SK-N-SH treated with all-trans-retinoic acid at 6 μM for 48 hours (cell line): ENCODE measurements at regions not wholly inside any gene's neighbourhood (a gene's known extent, or its start where the extent isn't known, plus 50 kb on each side); places are given as distances from the start of the nearest gene placed in this dataset.

Source experiments
- ATAC-seq: fragments of 200-7000 bp; cut with Tn5 transposase; 3 replicates; pipeline ENCODE4 v1.9.1; 2020; ENCODE audit warnings: mild to moderate bottlenecking, moderate library complexity
- ARNTL ChIP-seq: fragments of 450-650 bp; formaldehyde crosslinking; IDR thresholded peaks from 2 replicates; pipeline ENCODE4 v1.5.0; 2020; ENCODE audit warnings: low read depth, mild to moderate bottlenecking, moderate library complexity, borderline replicate concordance
- BACH2 ChIP-seq: fragments of 250-450 bp; sonication (Bioruptor Pico); IDR thresholded peaks from 2 replicates; pipeline ENCODE4 v1.9.0; 2021; ENCODE audit warnings: mild to moderate bottlenecking, borderline replicate concordance
- CSDC2 ChIP-seq: fragments of 250-450 bp; sonication (Bioruptor Pico); IDR thresholded peaks from 2 replicates; pipeline ENCODE4 v1.5.0; 2020; ENCODE audit warnings: mild to moderate bottlenecking, moderate library complexity
- CSRNP3 ChIP-seq: fragments of 250-450 bp; sonication (Bioruptor Pico); IDR thresholded peaks from 2 replicates; pipeline ENCODE4 v1.5.1; 2021; ENCODE audit warnings: mild to moderate bottlenecking, moderate library complexity
- ESRRG ChIP-seq: fragments of 250-450 bp; sonication (Bioruptor Pico); IDR thresholded peaks from 2 replicates; pipeline ENCODE4 v1.6.1; 2021; ENCODE audit warnings: mild to moderate bottlenecking
- GLIS3 ChIP-seq: fragments of 250-450 bp; sonication (Bioruptor Pico); IDR thresholded peaks from 2 replicates; pipeline ENCODE4 v1.5.0; 2020; ENCODE audit warnings: mild to moderate bottlenecking, moderate library complexity
- ISL1 ChIP-seq: fragments of 250-450 bp; sonication (Bioruptor Pico); IDR thresholded peaks from 2 replicates; pipeline ENCODE4 v2.1.2; 2022; ENCODE audit warnings: mild to moderate bottlenecking, moderate library complexity
- OSR1 ChIP-seq: fragments of 250-450 bp; sonication (Bioruptor Pico); IDR thresholded peaks from 2 replicates; pipeline ENCODE4 v1.8.0; 2022; ENCODE audit warnings: moderate library complexity, mild to moderate bottlenecking, inconsistent platforms
- POU6F1 ChIP-seq: fragments of 250-450 bp; sonication (Bioruptor Pico); IDR thresholded peaks from 2 replicates; pipeline ENCODE4 v1.8.0; 2021; ENCODE audit warnings: low read depth, mild to moderate bottlenecking, moderate library complexity, borderline replicate concordance
- RARB ChIP-seq: fragments of 250-450 bp; sonication (Bioruptor Pico); IDR thresholded peaks from 2 replicates; pipeline ENCODE4 v1.8.0; 2021; ENCODE audit warnings: mild to moderate bottlenecking, moderate library complexity
- SNAI2 ChIP-seq: fragments of 250-450 bp; sonication (Bioruptor Pico); IDR thresholded peaks from 2 replicates; pipeline ENCODE4 v1.5.0; 2020; ENCODE audit warnings: mild to moderate bottlenecking, moderate library complexity
- TCF4 ChIP-seq: fragments of 250-450 bp; sonication (Bioruptor Pico); IDR thresholded peaks from 2 replicates; pipeline ENCODE4 v1.8.0; 2021; ENCODE audit warnings: mild to moderate bottlenecking, moderate library complexity, borderline replicate concordance
- TOX ChIP-seq: fragments of 250-450 bp; sonication (Bioruptor Pico); IDR thresholded peaks from 2 replicates; pipeline ENCODE4 v1.8.0; 2021; ENCODE audit warnings: mild to moderate bottlenecking, moderate library complexity, borderline replicate concordance
- TSHZ2 ChIP-seq: fragments of 250-450 bp; sonication (Bioruptor Pico); IDR thresholded peaks from 2 replicates; pipeline ENCODE4 v1.5.0; 2020; ENCODE audit warnings: mild to moderate bottlenecking, moderate library complexity
- ZC3H10 ChIP-seq: fragments of 250-450 bp; sonication (Bioruptor Pico); IDR thresholded peaks from 2 replicates; pipeline ENCODE4 v1.5.1; 2021; ENCODE audit warnings: mild to moderate bottlenecking, moderate library complexity
- ZFP3 ChIP-seq: fragments of 250-450 bp; sonication (Bioruptor Pico); IDR thresholded peaks from 2 replicates; pipeline ENCODE4 v1.5.0; 2020; ENCODE audit warnings: mild to moderate bottlenecking, moderate library complexity
- ZFP30 ChIP-seq: fragments of 450-650 bp; formaldehyde crosslinking; IDR thresholded peaks from 2 replicates; pipeline ENCODE4 v1.5.0; 2022; ENCODE audit warnings: mild to moderate bottlenecking, moderate library complexity
- ZNF565 ChIP-seq: fragments of 450-650 bp; formaldehyde crosslinking; conservative IDR thresholded peaks from 2 replicates; pipeline ENCODE4 v1.5.0; 2020; ENCODE audit warnings: low read depth, mild to moderate bottlenecking, moderate library complexity
- ZNF70 ChIP-seq: fragments of 450-650 bp; formaldehyde crosslinking; IDR thresholded peaks from 2 replicates; pipeline ENCODE4 v1.5.0; 2020; ENCODE audit warnings: mild to moderate bottlenecking, moderate library complexity
- TF ChIP-seq, protein P1 (sequence below): fragments of 250-450 bp; sonication (Bioruptor Pico); IDR thresholded peaks from 2 replicates; pipeline ENCODE4 v1.5.1; 2020; ENCODE audit warnings: low read depth, mild to moderate bottlenecking, moderate library complexity
- TF ChIP-seq, protein P2 (sequence below): fragments of 250-450 bp; sonication (Bioruptor Pico); IDR thresholded peaks from 2 replicates; pipeline ENCODE4 v1.8.0; 2020; ENCODE audit warnings: mild to moderate bottlenecking, moderate library complexity, borderline replicate concordance

GRCh38 chr2:198371921-198372543 lies 567.6 kb downstream of the PLCL1 start:
- peak; percentile 80 for ATAC-seq
- TF ChIP-seq CSDC2 (CRISPR knock-in tag): no peak
- TF ChIP-seq GLIS3 (CRISPR knock-in tag): no peak
- no peak for TF ChIP-seq CSRNP3
- no peak for TF ChIP-seq TSHZ2 (CRISPR knock-in tag)
- TF ChIP-seq ESRRG: no peak
- TF ChIP-seq ZNF70 (CRISPR knock-in tag): no peak
- TF ChIP-seq OSR1 (CRISPR knock-in tag): no peak

- no peak for ATAC-seq
- TF ChIP-seq ISL1 (CRISPR knock-in tag) (no peak), ZFP3 (no peak), TOX (no peak), ZNF565 (CRISPR knock-in tag) (no peak), ARNTL (CRISPR knock-in tag) (no peak), CSRNP3 (no peak), ZNF70 (CRISPR knock-in tag) (no peak), SNAI2 (CRISPR knock-in tag) (no peak)
- TF ChIP-seq, protein P1, sequence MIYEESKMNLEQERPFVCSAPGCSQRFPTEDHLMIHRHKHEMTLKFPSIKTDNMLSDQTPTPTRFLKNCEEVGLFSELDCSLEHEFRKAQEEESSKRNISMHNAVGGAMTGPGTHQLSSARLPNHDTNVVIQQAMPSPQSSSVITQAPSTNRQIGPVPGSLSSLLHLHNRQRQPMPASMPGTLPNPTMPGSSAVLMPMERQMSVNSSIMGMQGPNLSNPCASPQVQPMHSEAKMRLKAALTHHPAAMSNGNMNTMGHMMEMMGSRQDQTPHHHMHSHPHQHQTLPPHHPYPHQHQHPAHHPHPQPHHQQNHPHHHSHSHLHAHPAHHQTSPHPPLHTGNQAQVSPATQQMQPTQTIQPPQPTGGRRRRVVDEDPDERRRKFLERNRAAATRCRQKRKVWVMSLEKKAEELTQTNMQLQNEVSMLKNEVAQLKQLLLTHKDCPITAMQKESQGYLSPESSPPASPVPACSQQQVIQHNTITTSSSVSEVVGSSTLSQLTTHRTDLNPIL (CRISPR knock-in tag): no peak
- TF ChIP-seq, protein P2, sequence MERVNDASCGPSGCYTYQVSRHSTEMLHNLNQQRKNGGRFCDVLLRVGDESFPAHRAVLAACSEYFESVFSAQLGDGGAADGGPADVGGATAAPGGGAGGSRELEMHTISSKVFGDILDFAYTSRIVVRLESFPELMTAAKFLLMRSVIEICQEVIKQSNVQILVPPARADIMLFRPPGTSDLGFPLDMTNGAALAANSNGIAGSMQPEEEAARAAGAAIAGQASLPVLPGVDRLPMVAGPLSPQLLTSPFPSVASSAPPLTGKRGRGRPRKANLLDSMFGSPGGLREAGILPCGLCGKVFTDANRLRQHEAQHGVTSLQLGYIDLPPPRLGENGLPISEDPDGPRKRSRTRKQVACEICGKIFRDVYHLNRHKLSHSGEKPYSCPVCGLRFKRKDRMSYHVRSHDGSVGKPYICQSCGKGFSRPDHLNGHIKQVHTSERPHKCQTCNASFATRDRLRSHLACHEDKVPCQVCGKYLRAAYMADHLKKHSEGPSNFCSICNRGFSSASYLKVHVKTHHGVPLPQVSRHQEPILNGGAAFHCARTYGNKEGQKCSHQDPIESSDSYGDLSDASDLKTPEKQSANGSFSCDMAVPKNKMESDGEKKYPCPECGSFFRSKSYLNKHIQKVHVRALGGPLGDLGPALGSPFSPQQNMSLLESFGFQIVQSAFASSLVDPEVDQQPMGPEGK: no peak
- TF ChIP-seq, all 23 proteins: peak for 0
Observed at GRCh38 chr2:198371329-198371728, 566.9 kb downstream of the PLCL1 start.

- ATAC-seq: no peak
- TF ChIP-seq, protein P2: no peak
- TF ChIP-seq RARB (CRISPR knock-in tag) (no peak), ARNTL (CRISPR knock-in tag) (no peak), ZNF70 (CRISPR knock-in tag) (no peak), ZFP3 (no peak)
- TF ChIP-seq, all 23 proteins: peak for 0
Observed at GRCh38 chr2:198368089-198368488, 563.7 kb downstream of the PLCL1 start.

DNA sequence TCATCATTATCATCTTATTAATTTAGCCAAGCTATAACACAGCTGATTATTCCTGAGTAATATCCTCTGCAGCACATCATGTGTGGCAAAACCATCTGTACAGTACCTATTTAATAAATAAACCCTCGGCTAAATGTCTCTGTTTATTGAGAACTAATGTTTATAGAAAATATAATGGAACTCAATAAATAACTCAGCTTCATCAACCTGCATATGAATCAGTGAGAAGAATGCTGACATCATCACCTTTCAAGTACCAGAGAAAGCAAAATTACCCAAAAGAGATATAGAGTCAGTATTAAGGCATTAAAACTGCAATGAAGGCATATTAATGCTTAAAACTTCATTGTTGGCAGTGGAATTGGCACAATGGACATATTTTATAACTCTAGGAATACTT lies 558.3 kb downstream of the PLCL1 start:
- no peak for TF ChIP-seq ARNTL (CRISPR knock-in tag)
- TF ChIP-seq BACH2 (CRISPR knock-in tag): no peak
- TF ChIP-seq ZFP30: no peak
- no peak for TF ChIP-seq CSDC2 (CRISPR knock-in tag)
- no peak for TF ChIP-seq TCF4 (CRISPR knock-in tag)
- TF ChIP-seq RARB (CRISPR knock-in tag): no peak
- TF ChIP-seq SNAI2 (CRISPR knock-in tag): no peak
- no peak for TF ChIP-seq ESRRG
- TF ChIP-seq ZC3H10: no peak
- TF ChIP-seq POU6F1 (CRISPR knock-in tag): no peak
- ATAC-seq: no peak
